ENCODE measurements at regions not wholly inside any gene's neighbourhood (a gene's known extent, or its start where the extent isn't known, plus 50 kb on each side); places are given as distances from the start of the nearest gene placed in this dataset.
A peak's percentile ranks its signal among the peaks of the same experiment; 100 is the strongest.

DNA sequence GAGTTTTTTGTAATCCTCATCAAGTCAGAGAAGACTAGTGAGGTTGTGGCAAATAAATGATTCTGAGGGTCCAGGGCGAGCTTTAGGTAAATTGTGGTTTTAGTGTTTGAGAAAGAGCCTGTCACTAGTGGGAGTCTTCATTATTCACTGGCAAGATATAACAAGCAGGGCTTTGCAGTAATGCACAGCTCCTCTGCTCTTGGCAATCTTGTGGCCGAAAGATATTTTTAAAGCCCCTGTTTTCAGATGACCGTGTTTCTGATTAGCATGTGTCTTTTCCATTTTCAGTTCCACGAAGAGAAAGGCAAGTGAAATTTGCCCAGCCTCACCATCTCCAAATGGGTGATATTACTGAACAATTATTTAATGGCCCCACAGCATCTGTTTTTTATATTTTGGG lies 154.0 kb upstream of the BCL6 start:
- DNase-seq, result no peak
- CTCF ChIA-PET, result interaction anchor here (1.6 kb wide), 1 partner anchor 160 kb away, joined by 4 read pairs; no protein-coding TSS in a partner anchor
- Mint-ChIP-seq H3K36me3 (ENCODE audit: low read depth) (no peaks in the 10 kb centered on the region), H3K4me3 (no peak overlapping the region), H3K27ac (no peak overlapping the region), H3K27me3 (peaks cover 9% of the 10 kb centered on the region), H3K4me1 (peaks cover 4% of the 10 kb centered on the region), H3K9me3 (no peaks in the 10 kb centered on the region)
- POLR2A ChIA-PET, result no interaction called here

DNA sequence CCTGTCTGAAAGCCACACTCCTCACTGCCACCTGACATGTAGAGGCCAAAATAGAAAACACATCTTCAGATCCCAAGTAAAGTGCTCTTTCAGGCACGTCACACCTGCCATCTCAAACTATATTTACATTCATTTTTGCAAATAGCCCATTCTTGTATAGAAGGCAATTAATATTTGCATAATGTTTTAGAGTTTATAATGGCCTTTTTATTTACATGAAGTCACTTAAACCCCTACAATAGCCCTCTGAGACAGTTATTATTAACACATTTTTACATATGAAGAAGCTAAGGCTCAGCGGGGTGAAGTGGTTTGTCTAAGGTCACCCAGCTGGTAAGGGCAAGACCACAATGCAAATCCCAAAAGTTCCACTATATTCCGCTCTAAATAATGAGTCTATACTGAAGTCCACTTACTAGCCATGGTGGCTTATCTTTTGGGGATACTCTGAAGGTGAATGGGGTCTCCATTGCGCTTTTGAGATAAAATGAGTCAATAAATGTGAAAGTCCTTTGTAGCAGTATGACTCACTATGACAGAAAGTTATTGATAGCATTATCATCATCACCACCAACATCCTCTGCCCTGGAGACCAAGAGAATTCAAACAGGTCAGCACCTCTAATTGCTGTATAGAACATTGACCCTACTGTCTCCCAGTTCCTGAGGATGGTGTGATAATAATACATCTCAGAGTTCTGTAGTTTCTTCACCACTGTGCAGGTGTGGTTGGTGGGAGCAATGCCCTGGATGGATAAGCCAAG lies 155.9 kb upstream of the BCL6 start:
- Mint-ChIP-seq H3K27ac (no peak overlapping the region), H3K4me3 (no peak overlapping the region), H3K4me1 (peaks cover 4% of the 10 kb centered on the region), H3K36me3 (ENCODE audit: low read depth) (no peaks in the 10 kb centered on the region), H3K9me3 (no peaks in the 10 kb centered on the region), H3K27me3 (peaks cover 9% of the 10 kb centered on the region)
- ChIA-PET POLR2A (no interaction called here), CTCF (no interaction called here)
- DNase-seq, result no peak

DNA sequence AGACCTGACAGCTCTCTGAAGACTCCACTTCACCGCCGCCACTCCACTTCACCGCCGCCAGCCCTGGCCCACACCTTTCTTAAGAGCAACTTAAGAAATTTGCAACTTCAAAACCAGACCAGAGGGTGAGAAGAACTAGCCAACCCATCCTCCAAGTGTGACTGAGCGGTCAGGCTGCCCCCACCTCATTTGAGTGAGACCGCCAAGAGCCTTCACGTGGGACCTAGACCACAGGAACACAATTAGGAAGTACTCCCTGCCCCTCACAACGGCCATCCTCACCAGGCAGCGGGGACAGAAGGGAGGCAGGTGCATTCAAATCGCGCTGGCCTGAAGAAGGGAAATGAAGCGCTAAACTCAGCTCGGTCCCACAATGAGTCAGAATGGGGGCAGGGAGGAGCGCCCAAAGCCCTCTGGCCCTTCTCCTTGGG lies 156.8 kb upstream of the BCL6 start:
- POLR2A ChIA-PET, result no interaction called here
- Mint-ChIP-seq H3K9me3 (no peaks in the 10 kb centered on the region), H3K4me3 (no peak overlapping the region), H3K36me3 (ENCODE audit: low read depth) (no peaks in the 10 kb centered on the region), H3K4me1 (peaks cover 4% of the 10 kb centered on the region), H3K27me3 (peaks cover 9% of the 10 kb centered on the region), H3K27ac (no peak overlapping the region)
- CTCF ChIA-PET, result no interaction called here
- no peak for DNase-seq

DNA sequence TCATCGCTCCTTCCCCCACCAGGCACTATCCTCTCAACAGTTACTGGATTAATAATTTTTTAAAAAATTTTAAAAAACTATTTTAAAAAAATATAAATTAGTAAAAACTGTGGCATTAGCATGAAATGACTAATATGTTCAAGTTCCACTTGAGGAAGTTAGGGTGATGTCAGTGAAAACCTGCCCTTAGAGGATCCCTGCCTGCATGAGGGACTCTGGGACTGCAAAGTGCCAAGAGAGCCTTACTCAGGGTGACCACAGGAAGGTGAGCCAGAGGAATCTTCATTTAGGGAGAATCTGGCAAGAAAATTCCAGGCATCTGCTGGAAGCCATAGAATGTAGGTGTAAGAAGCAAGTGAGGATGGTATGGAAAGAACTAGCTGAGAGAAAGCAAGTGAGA lies 157.7 kb upstream of the BCL6 start:
- Mint-ChIP-seq H3K36me3 (ENCODE audit: low read depth) (no peaks in the 10 kb centered on the region), H3K27ac (no peak overlapping the region), H3K4me3 (no peak overlapping the region), H3K4me1 (peaks cover 4% of the 10 kb centered on the region), H3K27me3 (peaks cover 13% of the 10 kb centered on the region), H3K9me3 (no peaks in the 10 kb centered on the region)
- no peak for DNase-seq
- CTCF ChIA-PET, result no interaction called here
- POLR2A ChIA-PET, result no interaction called here

DNA sequence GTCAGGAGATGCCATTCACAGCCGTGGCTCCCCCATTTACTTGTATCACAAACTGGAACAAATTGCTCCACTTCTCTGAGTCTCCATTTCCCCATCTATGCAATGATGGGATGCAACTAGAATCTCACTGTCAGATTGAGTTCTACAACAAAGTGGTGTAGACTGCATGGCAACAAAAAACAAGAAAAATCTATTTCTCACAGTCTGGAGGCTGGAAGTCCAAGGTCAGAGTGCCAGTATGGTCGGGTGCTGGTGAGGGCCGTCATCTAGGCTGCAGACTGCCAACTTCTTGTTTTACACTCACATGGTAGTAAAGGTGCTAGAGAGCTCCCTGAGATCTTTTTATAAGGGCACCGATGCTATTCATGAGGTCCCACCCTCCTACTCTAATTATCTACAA lies 158.4 kb upstream of the BCL6 start:
- no peak for DNase-seq
- Mint-ChIP-seq H3K27ac (no peak overlapping the region), H3K4me3 (no peak overlapping the region), H3K4me1 (peaks cover 4% of the 10 kb centered on the region), H3K27me3 (peaks cover 10% of the 10 kb centered on the region), H3K9me3 (no peaks in the 10 kb centered on the region), H3K36me3 (ENCODE audit: low read depth) (no peaks in the 10 kb centered on the region)
- ChIA-PET POLR2A (no interaction called here), CTCF (no interaction called here)

DNA sequence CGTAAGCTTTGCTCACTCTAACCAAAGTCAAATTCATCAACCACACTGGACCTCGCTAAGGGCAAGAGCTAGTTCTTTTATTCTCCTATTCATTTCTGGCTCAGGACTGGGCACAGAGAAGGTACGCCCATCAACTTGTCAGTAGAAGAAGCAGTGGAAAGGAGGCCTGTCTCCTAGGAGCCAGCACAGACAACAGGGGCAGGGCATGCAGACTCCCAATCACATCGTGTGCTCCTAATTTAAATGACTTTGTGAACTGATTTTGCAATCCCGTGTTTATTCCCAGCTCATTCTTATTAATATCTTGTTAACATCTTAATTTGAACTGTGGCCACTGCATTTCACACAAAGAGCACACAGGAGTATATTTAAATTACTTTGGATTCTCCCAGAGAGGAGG lies 161.1 kb upstream of the BCL6 start:
- DNase-seq, result no peak
- Mint-ChIP-seq H3K9me3 (no peaks in the 10 kb centered on the region), H3K27ac (no peak overlapping the region), H3K36me3 (ENCODE audit: low read depth) (peaks cover under 1% of the 10 kb centered on the region), H3K27me3 (peaks cover 6% of the 10 kb centered on the region), H3K4me3 (no peak overlapping the region), H3K4me1 (peaks cover 4% of the 10 kb centered on the region)
- ChIA-PET CTCF (interaction anchor here (2.5 kb wide), 1 partner anchor 159 kb away, joined by 8 read pairs; no protein-coding TSS in a partner anchor), POLR2A (no interaction called here)

DNA sequence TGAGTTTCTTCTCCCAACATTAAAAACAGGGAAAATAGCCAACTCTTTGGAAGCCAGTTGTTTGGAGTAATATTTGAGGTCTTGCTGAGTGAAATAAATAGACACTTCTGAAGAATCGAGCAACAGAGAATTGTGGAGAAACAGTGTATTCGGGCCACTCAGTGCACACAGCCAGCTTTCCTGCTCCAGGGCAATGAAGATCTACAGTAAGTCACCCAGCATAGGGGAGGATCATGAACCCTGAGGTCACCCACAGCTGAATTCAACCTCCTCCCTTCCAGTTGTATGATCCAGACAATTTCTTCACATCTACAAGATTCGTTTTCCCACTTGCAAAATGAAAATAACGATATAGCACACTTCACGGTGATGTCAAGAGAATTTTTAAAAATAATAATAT lies 161.7 kb upstream of the BCL6 start:
- no peak overlapping the region for H3K27ac Mint-ChIP-seq

DNA sequence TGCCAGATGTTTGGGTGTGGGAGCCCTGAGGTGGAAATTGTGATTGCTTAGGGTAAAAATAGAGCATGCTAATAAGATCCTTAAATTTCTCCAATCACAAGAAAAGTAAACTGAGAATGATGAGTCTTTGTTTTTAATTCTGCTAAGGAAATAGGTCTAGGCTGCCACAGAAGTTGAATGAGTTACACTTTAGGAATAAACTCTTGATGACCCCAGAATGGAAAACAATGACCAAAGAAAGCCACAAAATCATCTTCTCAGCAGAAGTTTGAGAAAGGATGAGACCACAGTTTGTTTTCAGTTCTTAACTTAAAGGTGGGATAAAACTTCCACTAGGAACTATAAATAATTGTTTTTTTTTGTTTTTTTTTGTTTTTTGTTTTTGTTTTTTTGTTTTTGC lies 164.6 kb upstream of the BCL6 start:
- H3K9me3 Mint-ChIP-seq, result no peaks in the 10 kb centered on the region
- DNase-seq, result no peak
- H3K27me3 Mint-ChIP-seq, result peaks cover 6% of the 10 kb centered on the region
- H3K36me3 Mint-ChIP-seq (ENCODE audit: low read depth), result peaks cover 3% of the 10 kb centered on the region
- ChIA-PET POLR2A (interaction anchor here (1.3 kb wide), 1 partner anchor 11 kb away, joined by 3 read pairs; no protein-coding TSS in a partner anchor), CTCF (interaction anchor here (0.6 kb wide), 1 partner anchor 843 kb away, joined by 3 read pairs; no protein-coding TSS in a partner anchor)
- H3K4me3 Mint-ChIP-seq, result no peak overlapping the region
- no peak overlapping the region for H3K27ac Mint-ChIP-seq
- peaks cover 8% of the 10 kb centered on the region for H3K4me1 Mint-ChIP-seq

More for the DNA sequence above, 161.7 kb upstream of the BCL6 start:
- DNase-seq, result no peak
- Mint-ChIP-seq H3K4me3 (no peak overlapping the region), H3K27me3 (peaks cover 6% of the 10 kb centered on the region), H3K4me1 (peaks cover under 1% of the 10 kb centered on the region), H3K36me3 (ENCODE audit: low read depth) (peaks cover 3% of the 10 kb centered on the region), H3K9me3 (no peaks in the 10 kb centered on the region)
- POLR2A ChIA-PET, result no interaction called here
- CTCF ChIA-PET, result interaction anchor here (0.6 to 2.5 kb wide), 3 partner anchors 11 to 952 kb away, joined by 3 to 8 read pairs (median 5); no protein-coding TSS in a partner anchor

DNA sequence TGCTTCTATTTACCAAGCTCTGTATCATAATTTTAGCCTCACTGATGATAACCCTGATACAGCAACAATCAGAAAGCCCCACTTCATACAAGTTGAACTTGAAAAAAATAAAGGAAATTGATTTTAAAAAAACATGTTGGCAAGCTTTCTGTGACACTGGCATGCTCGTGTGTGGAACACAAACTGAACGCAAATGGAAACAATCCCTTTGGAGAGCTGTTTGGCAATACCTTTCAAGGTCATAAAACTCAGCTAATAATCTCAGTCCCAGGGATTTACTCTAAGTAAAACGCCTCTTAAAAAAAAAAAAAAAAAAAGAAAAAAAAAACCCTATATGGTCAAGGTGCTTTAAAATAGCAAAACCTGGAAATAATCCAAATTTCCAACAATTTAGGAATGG lies 166.7 kb upstream of the BCL6 start:
- Mint-ChIP-seq H3K9me3 (no peaks in the 10 kb centered on the region), H3K36me3 (ENCODE audit: low read depth) (peaks cover 3% of the 10 kb centered on the region), H3K27me3 (peaks cover 9% of the 10 kb centered on the region), H3K4me1 (peaks cover 14% of the 10 kb centered on the region), H3K4me3 (no peak overlapping the region), H3K27ac (no peak overlapping the region)
- ChIA-PET CTCF (no interaction called here), POLR2A (interaction anchor here (1.2 kb wide), 1 partner anchor 166 kb away, joined by 3 read pairs; no protein-coding TSS in a partner anchor)
- DNase-seq, result no peak

DNA sequence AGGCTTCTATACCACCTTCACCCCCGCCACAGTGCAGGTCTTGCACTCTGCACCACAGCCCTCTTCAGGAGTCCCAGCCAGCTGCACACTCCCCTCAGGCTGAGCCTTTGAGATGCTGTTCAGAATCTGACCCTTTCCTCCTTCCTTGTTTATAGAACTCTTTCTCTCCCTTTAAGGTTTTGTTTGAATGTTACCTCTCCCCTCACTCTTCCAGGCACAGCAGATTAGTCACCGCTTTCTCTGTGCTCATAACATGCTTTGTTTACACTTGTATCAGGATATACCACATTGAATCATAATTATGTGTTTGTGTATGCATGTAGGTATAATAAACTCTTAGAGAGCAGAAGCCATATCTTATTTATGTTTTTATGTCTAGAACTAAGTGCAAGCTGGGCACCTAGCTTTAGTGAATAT lies 168.4 kb upstream of the BCL6 start:
- CTCF ChIA-PET, result interaction anchor here (1.0 to 1.1 kb wide), 2 partner anchors 173 to 174 kb away, joined by 3 to 4 read pairs; no protein-coding TSS in a partner anchor
- Mint-ChIP-seq H3K27me3 (peaks cover 8% of the 10 kb centered on the region), H3K4me3 (no peak overlapping the region), H3K36me3 (ENCODE audit: low read depth) (peaks cover 3% of the 10 kb centered on the region), H3K4me1 (peaks cover 29% of the 10 kb centered on the region), H3K9me3 (no peaks in the 10 kb centered on the region), H3K27ac (no peak overlapping the region)
- POLR2A ChIA-PET, result no interaction called here
- no peak for DNase-seq

DNA sequence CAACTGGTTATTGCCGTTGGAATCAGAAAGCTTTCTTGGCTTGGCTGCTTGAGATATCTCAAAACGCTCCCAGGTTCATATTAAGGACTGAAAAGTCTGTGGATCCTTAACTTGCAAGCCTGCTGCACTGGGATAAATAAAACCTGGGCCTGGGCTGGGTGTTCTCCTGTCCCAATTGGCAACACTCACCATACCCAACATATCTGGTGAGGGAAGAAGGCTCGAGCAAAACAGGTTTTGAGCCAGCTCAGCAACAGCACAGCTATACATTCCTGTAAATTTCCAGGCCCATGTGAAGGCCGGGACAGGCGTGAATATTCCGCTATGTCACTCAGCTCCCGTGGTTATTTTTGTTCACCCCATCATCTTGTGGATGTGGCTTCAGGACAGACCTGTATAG lies 169.0 kb upstream of the BCL6 start:
- peaks cover 35% of the 10 kb centered on the region for H3K4me1 Mint-ChIP-seq
- no peak overlapping the region for H3K4me3 Mint-ChIP-seq
- no peak for DNase-seq
- CTCF ChIA-PET, result interaction anchor here (1.1 kb wide), 1 partner anchor 175 kb away, joined by 3 read pairs; no protein-coding TSS in a partner anchor
- peaks cover 8% of the 10 kb centered on the region for H3K27me3 Mint-ChIP-seq
- no peaks in the 10 kb centered on the region for H3K9me3 Mint-ChIP-seq
- POLR2A ChIA-PET, result no interaction called here
- H3K36me3 Mint-ChIP-seq (ENCODE audit: low read depth), result peaks cover 3% of the 10 kb centered on the region
- no peak overlapping the region for H3K27ac Mint-ChIP-seq

DNA sequence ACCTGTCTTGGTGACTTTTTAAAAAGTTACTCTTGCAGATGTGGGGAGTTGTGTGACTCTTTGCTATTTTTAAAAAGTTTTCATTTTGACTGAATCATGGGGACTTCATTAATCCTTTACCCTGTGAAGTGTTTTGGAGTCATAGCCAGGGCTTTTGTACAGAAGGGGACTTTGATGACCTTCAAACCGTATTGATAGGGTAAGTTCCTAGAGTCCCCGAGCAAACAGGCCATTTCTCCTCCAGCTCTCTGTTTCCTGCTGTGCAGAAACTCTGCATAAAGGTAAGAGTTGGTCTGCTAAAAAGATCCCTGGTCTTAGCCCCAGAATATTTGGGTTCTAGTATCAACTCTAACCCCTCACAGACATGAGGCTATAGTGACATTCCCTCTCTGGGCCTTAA lies 170.8 kb upstream of the BCL6 start:
- no peaks in the 10 kb centered on the region for H3K9me3 Mint-ChIP-seq
- H3K27ac Mint-ChIP-seq, result no peak overlapping the region
- peaks cover 4% of the 10 kb centered on the region for H3K36me3 Mint-ChIP-seq (ENCODE audit: low read depth)
- DNase-seq, result no peak
- H3K4me3 Mint-ChIP-seq, result no peak overlapping the region
- ChIA-PET POLR2A (no interaction called here), CTCF (interaction anchor here (1.0 to 1.6 kb wide), 4 partner anchors 10 to 176 kb away, joined by 3 to 4 read pairs (median 4); no protein-coding TSS in a partner anchor)
- H3K27me3 Mint-ChIP-seq, result peaks cover 12% of the 10 kb centered on the region
- peaks cover 50% of the 10 kb centered on the region for H3K4me1 Mint-ChIP-seq

DNA sequence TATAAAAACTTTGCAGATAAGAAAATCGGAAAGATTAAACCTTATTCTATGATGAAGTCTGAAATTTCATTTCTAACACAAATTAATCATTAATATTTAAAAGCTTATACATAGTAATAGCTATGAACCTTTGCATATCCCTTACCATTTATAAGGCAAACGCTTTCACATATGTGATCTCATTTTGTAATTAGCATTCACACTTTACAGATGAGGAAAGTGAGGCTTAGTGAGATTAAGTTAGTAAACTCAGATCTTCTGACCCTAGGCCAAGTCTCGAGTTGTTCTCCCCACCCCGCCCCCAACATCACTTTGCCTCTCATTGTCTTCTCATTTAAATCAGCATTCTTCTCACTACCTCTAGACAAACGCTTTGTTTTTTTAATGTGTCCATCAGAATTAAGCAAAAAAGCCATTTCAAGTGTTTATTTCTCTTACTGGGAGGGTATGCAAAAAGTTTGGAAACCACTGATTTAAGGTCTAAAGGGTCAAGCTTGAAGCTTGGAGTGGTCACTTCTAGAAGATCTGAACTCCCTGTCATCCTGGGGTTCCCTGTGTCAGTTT lies 172.9 kb upstream of the BCL6 start:
- H3K36me3 Mint-ChIP-seq (ENCODE audit: low read depth), result peaks cover 6% of the 10 kb centered on the region
- H3K27ac Mint-ChIP-seq, result peak overlapping the region; percentile 84
- ChIA-PET POLR2A (interaction anchor here (0.6 to 2.5 kb wide), 6 partner anchors 12 to 485 kb away, joined by 3 to 11 read pairs (median 4); no protein-coding TSS in a partner anchor), CTCF (interaction anchor here (0.7 to 1.1 kb wide), 7 partner anchors 11 to 178 kb away, joined by 3 to 4 read pairs (median 3); no protein-coding TSS in a partner anchor)
- H3K9me3 Mint-ChIP-seq, result no peaks in the 10 kb centered on the region
- peaks cover 65% of the 10 kb centered on the region for H3K4me1 Mint-ChIP-seq
- DNase-seq, result no peak
- peaks cover 17% of the 10 kb centered on the region for H3K27me3 Mint-ChIP-seq
- no peak overlapping the region for H3K4me3 Mint-ChIP-seq
